Fibroblast of lung (primary cell): ENCODE measurements at regions not wholly inside any gene's neighbourhood (a gene's known extent, or its start where the extent isn't known, plus 50 kb on each side); places are given as distances from the start of the nearest gene placed in this dataset.

Experiments
- DNase-seq, 2 donors: peaks; one replicate each; pipeline versions ENCODE4 v3.0.0 to v3.0.0-alpha.2; 2010; ENCODE audit warnings: low read depth in 2 of 2
- H2AFZ ChIP-seq: 2 replicates; pipeline ENCODE4 v1.5.1; 2012; ENCODE audit warnings: low read length, control low read depth, inconsistent platforms
- H3K27ac ChIP-seq: 2 replicates; pipeline ENCODE4 v1.5.1; 2011; ENCODE audit warnings: low read length, control low read depth; ENCODE audit not compliant: insufficient read depth
- H3K27me3 ChIP-seq: 2 replicates; pipeline ENCODE4 v1.5.1; 2011; ENCODE audit warnings: mild to moderate bottlenecking, low read length; ENCODE audit not compliant: control insufficient read depth, insufficient read depth
- H3K36me3 ChIP-seq: 2 replicates; pipeline ENCODE4 v1.5.1; 2011; ENCODE audit warnings: low read length; ENCODE audit not compliant: control insufficient read depth, insufficient read depth
- H3K4me1 ChIP-seq: 2 replicates; pipeline ENCODE4 v1.5.1; 2011; ENCODE audit warnings: low read length; ENCODE audit not compliant: control insufficient read depth, insufficient read depth; ENCODE audit errors: extremely low read depth
- H3K4me2 ChIP-seq: 2 replicates; pipeline ENCODE4 v1.5.1; 2011; ENCODE audit warnings: low read length, control low read depth; ENCODE audit not compliant: insufficient read depth; ENCODE audit errors: extremely low read depth
- H3K4me3 ChIP-seq, 4 experiments: fragments of 200-600 bp in 1 of 4; sonication (generic) in 1 of 4; replicated peaks in 1 of 4; 2 replicates each; pipeline ENCODE4 v1.5.1; 2011 to 2016; ENCODE audit warnings: low read length in 4 of 4, low read depth in 3 of 4, mild to moderate bottlenecking in 3 of 4, control low read depth in 2 of 4, inconsistent platforms in 1 of 4, mixed read lengths in 1 of 4; ENCODE audit not compliant: insufficient read depth in 1 of 4; ENCODE audit errors: control extremely low read depth in 1 of 4
- H3K79me2 ChIP-seq: 2 replicates; pipeline ENCODE4 v1.5.1; 2012; ENCODE audit warnings: mild to moderate bottlenecking, low read length, inconsistent platforms; ENCODE audit not compliant: control insufficient read depth, insufficient read depth
- H3K9ac ChIP-seq: 2 replicates; pipeline ENCODE4 v1.5.1; 2011; ENCODE audit warnings: mild to moderate bottlenecking, low read length, control low read depth; ENCODE audit not compliant: insufficient read depth
- H3K9me3 ChIP-seq: 2 replicates; pipeline ENCODE4 v1.5.1; 2012; ENCODE audit warnings: low read depth, low read length; ENCODE audit not compliant: control insufficient read depth, insufficient read depth
- H4K20me1 ChIP-seq: 2 replicates; pipeline ENCODE4 v1.5.1; 2011; ENCODE audit warnings: low read length; ENCODE audit not compliant: control insufficient read depth, insufficient read depth; ENCODE audit errors: extremely low read depth
- CTCF ChIP-seq, 2 donors: IDR thresholded peaks in 1 of 2; conservative IDR thresholded peaks in 1 of 2; 1 replicate in 1 of 2; 2 replicates in 1 of 2; pipeline ENCODE4 v1.5.1; 2011 to 2012; ENCODE audit warnings: low read length in 2 of 2, control low read depth in 1 of 2, inconsistent platforms in 1 of 2, low read depth in 1 of 2, mild to moderate bottlenecking in 1 of 2
- EZH2 ChIP-seq: IDR thresholded peaks from 2 replicates; pipeline ENCODE4 v1.5.1; 2012; ENCODE audit warnings: low read length, control low read depth, mild to moderate bottlenecking; ENCODE audit errors: missing control alignments

- H3K4me2 ChIP-seq = no peak overlapping the region
- DNase-seq = no peak
- H2AFZ ChIP-seq = no peak overlapping the region
- no peaks in the 10 kb centered on the region for H3K36me3 ChIP-seq
- H3K79me2 ChIP-seq = no peaks in the 10 kb centered on the region
- H3K9me3 ChIP-seq = no peaks in the 10 kb centered on the region
- H3K27me3 ChIP-seq = no peaks in the 10 kb centered on the region
- H3K27ac ChIP-seq = no peak overlapping the region
- H4K20me1 ChIP-seq = no peaks in the 10 kb centered on the region
- no peak overlapping the region for H3K4me3 ChIP-seq
- no peak overlapping the region for H3K9ac ChIP-seq
- no peaks in the 10 kb centered on the region for H3K4me1 ChIP-seq
- TF ChIP-seq EZH2 = no peak
- TF ChIP-seq CTCF (conservative IDR thresholded peaks at IDR 0.05 in 1 of 2, IDR thresholded peaks at IDR 0.05 in 1 of 2; ENCODE audit: low read depth in 1 of 2, low read length in 2 of 2) = no peak
Measured at GRCh38 chr9:30765318-30765717, 1619.1 kb upstream of the ACO1 start.

DNA sequence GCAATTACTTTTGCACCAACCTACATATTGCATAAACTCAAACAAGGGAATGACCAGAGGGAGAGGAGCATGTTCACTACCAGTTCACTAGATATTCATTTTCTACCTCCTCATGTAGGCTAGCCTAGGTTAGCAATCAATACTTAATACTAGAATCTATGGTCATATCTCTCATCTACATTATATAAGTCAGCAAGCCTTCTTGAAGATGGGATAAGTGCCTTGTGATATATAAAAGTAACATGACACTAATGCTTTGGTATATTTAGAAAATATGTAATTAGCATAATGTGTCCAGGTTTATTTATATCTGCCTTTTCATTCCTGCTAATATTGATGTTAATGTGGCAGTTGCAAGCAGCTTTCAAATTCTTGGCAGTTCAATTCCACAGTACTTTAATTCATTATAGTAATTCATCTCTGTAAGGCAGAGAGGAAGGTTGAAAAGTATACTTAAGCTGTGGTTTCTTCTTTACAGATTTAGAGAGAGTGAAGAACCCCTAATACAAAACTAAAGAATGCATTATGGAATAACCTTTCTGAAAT is 1613.2 kb upstream of the ACO1 start:
- Histone ChIP-seq H3K27me3 (no peaks in the 10 kb centered on the region), H3K27ac (no peak overlapping the region), H3K4me3 (no peak overlapping the region), H3K4me2 (no peak overlapping the region), H2AFZ (no peak overlapping the region), H3K4me1 (no peaks in the 10 kb centered on the region), H3K36me3 (no peaks in the 10 kb centered on the region), H3K9ac (no peak overlapping the region), H3K79me2 (no peaks in the 10 kb centered on the region), H3K9me3 (no peaks in the 10 kb centered on the region), H4K20me1 (no peaks in the 10 kb centered on the region)
- TF ChIP-seq EZH2 (no peak), CTCF (conservative IDR thresholded peaks at IDR 0.05 in 1 of 2, IDR thresholded peaks at IDR 0.05 in 1 of 2; ENCODE audit: low read depth in 1 of 2, low read length in 2 of 2) (no peak)
- DNase-seq = no peak

- TF ChIP-seq EZH2 (no peak), CTCF (conservative IDR thresholded peaks at IDR 0.05 in 1 of 2, IDR thresholded peaks at IDR 0.05 in 1 of 2; ENCODE audit: low read depth in 1 of 2, low read length in 2 of 2) (no peak)
- no peaks in the 10 kb centered on the region for H3K36me3 ChIP-seq
- H3K9me3 ChIP-seq = no peaks in the 10 kb centered on the region
- H3K79me2 ChIP-seq = no peaks in the 10 kb centered on the region
- H3K27ac ChIP-seq = no peak overlapping the region
- no peak overlapping the region for H3K4me2 ChIP-seq
- no peak for DNase-seq
- no peaks in the 10 kb centered on the region for H4K20me1 ChIP-seq
- H2AFZ ChIP-seq = no peak overlapping the region
- no peaks in the 10 kb centered on the region for H3K4me1 ChIP-seq
- no peak overlapping the region for H3K4me3 ChIP-seq
- no peak overlapping the region for H3K9ac ChIP-seq
- no peaks in the 10 kb centered on the region for H3K27me3 ChIP-seq
Measured at GRCh38 chr9:30771760-30772159, 1612.7 kb upstream of the ACO1 start.
